HG03095 (cell line): ENCODE measurements at regions not wholly inside any gene's neighbourhood (a gene's known extent, or its start where the extent isn't known, plus 50 kb on each side); places are given as distances from the start of the nearest gene placed in this dataset.
A peak's percentile ranks its signal among the peaks of the same experiment; 100 is the strongest.

ENCODE experiments used
- ATAC-seq: cut with Tn5 transposase; IDR thresholded peaks from one replicate; pipeline ENCODE4 v1.9.1; 2021; ENCODE audit warnings: moderate library complexity; ENCODE audit not compliant: unreplicated experiment

GRCh38 chr21:35223480-35224156, 174.5 kb upstream of the RUNX1 start:
- ATAC-seq, result no peak

GRCh38 chr21:35222541-35222941, 173.4 kb upstream of the RUNX1 start:
- ATAC-seq, result peak; percentile 61

- ATAC-seq, result no peak
Observed at GRCh38 chr21:35222021-35222420, 172.9 kb upstream of the RUNX1 start.

DNA sequence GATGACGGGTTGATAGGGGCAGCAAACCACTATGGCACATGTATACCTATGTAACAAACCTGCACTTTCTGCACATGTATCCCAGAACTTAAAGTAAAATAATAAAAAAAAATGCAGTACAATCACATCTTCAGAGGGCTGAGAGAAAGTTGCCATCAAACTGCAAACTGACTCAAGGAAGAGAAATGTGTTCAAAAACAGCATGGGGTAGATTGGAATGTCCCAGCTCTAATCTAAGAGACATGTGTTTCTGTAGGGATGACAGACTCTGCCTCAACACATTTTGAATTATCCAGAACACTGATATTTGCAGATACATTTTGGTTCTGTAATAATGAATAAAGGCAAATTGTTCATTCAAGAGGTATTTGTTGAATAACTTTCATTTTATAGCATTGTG, 171.2 kb upstream of the RUNX1 start:
- ATAC-seq, result no peak

- ATAC-seq, result no peak
Observed at GRCh38 chr21:35219719-35220118, 170.6 kb upstream of the RUNX1 start.

DNA sequence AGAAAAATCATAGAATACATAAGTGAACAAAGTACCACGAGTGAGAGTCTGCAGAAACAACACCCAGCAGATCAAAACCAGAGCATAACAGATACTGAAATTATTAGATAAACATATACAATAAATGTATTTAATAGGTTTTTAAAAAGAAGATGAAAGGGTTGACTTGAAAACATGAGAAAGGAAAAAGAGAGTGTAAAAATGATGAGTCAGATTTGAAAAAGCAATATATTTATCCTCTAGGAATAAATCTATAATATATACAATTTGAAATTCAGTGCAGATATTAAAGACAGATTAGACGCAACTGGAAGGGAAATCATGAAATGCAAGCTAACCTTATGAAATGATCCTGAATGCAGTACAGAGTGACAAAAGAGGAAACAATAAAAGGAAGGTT, 170.2 kb upstream of the RUNX1 start:
- no peak for ATAC-seq

DNA sequence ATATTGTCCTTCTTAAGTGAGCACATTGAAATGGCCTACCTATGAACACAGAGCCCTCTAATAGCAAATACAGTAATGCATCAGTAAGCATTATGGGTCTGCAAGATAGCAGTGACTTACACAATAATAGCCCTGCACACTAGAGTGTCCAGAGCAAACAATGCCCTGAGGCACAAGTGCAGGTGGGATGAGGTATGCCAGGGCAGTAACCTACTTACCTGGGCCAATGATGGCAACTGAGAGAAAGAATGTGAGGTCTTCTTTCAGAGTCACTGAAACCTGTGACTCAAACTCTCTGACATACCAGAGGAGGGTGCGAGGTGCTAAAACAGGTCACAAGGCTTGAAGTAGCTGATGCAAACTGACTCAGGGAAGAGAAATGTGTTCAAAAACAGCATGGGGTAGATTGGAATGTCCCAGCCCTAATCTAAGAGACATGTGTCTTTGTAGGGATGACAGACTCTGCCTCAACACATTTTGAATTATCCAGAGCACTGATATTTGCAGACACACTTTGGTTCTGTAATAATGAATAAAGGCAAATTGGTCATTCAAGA, 168.5 kb upstream of the RUNX1 start:
- ATAC-seq, result no peak

GRCh38 chr21:35216996-35217395, 167.9 kb upstream of the RUNX1 start:
- no peak for ATAC-seq

DNA sequence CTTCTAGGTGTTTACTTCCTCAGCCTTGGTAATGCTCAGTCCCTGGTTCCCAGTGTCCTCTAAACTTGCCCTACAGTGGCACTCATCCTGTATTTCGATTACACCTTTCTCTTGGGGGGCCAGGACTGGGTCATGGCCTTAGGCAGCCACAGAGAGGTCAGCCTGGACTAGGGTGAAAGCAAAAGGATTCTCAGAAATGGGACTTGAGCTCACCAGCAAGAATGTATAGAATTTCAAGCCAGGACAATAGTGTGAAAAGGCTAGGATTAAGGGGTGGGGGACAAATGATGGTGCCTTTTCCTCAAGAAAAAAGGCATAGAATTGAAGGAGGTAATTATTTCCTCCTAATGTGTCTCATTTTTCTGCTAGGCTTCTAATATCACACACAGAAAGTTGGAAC, 166.8 kb upstream of the RUNX1 start:
- no peak for ATAC-seq

- ATAC-seq, result no peak
Observed at GRCh38 chr21:35212393-35213127, 163.5 kb upstream of the RUNX1 start.

- no peak for ATAC-seq
Observed at GRCh38 chr21:35211782-35212181, 162.7 kb upstream of the RUNX1 start.

DNA sequence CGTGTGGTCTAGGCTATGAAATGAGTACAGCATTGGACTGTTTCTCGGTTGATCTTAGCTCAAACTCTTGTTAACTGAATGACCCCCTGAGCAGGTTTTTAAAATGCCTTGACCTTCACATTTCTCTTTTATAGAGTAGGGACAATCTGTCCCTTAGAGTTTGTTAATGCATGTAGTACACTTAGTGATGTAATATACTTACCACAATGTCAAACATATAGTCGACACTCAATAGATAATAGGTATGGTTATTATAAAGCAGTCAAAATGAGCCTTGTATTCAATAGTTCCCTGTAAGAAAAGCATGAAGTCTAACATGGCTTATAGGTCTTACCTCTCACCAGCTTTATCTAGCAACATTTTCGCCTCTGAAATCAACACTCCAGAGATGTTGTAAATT, 161.0 kb upstream of the RUNX1 start:
- ATAC-seq, result no peak

DNA sequence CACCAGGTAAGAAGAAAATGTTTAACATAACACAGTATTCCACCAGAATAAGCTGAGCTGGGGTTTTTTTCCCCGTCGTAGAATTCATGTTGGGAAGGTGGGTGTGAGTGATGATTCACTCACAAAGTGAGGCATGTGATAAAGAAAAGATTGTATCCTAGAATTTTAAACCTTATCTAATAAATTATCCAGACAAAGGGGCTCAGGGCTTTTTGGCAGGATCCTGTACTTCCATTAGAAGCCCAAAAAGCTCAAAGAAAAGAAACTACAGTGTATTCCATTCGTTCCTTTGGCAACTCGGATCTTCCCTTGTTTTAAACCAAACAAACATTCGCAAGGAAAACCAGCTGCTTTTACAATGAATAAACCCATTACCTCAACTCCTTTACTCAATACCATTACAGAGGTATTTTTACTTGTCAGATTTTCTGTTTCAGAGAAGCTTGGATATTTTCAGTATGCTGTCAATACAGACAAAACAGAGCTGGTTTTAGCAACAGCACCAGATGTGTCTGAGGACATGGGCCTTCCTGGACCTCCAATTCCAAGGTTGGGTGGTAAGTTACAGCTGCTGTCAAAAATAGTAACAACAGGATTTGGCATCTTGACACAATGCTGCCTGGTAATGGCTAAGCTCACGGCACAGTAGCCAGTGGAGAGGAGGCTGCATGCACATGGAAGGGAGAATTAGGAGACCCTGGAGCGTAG, 159.9 kb upstream of the RUNX1 start:
- no peak for ATAC-seq

- ATAC-seq, result no peak
Observed at GRCh38 chr21:35208104-35208503, 159.0 kb upstream of the RUNX1 start.

DNA sequence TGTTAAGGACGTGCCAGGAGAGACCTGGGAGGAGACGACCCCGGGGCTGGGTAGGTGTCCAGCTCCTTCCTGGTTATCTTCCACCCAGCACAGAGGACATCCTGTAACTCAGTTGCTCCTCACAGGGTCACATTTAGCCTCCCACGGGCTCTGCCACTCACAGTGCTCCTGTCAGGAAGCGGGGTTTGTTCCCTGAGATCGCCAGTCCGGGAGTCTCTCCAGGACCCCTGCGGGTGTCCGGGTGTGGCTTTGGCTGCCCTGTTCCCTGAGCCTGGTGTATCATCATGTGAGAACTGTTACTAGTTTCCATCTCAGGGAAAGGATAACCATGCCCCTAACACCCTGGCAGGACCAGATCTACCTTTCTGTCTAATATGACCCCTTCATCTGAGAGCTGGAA, 158.2 kb upstream of the RUNX1 start:
- ATAC-seq, result no peak

GRCh38 chr21:35206141-35207125, 157.3 kb upstream of the RUNX1 start:
- ATAC-seq, result no peak

DNA sequence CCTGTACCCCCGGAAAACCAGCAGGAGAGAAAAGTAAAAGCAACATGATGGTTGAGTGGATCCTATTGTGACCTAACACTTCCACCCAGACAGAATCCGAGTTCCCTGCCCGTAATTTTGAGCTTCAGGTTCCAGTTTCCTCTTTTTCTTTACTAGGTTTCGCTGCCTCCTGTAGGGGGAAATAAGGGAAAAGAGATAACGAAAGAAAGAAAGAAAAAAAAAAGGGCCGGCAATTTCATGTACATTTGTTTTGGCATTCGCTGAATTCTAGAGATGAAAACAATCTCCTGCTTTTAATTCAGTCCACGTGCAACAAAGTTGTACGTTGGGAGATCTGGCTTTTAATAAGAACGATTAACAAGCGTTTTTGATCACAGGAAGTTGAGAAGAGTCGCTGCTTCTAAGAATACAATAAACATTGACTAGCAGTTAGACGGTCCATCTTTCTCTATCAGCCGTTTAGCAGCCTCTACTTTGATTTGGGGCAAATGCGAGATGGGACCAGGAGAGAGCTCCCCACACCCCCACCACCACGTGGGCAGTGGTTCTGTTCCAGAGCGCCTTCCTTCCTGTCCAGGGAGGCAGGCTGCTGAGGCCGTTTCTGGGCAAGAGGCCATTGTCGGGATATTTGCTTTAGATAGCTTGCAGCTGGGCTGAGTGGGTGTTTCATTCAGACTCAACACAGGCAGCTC, 155.9 kb upstream of the RUNX1 start:
- no peak for ATAC-seq

DNA sequence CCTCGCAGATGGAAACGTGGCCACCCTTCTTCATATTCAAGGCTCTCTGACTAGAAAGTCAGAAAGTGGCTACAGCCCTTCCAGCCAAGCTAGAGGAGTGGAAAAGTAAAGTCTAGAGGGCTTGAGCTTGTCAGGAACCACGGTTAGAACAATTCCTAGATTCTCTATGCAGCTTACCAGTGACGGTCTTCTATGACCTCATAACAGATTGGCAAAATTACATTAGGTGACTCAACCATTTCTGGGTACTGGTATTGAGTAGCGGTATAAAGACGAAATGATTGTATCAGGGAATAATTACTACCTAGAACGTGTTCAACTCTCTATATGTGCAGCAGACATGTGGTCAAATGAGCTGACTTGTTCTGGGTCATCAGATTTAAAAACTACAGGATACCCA, 155.0 kb upstream of the RUNX1 start:
- no peak for ATAC-seq

GRCh38 chr21:35203093-35203977, 154.2 kb upstream of the RUNX1 start:
- ATAC-seq, result no peak
